ENCODE measurements at regions not wholly inside any gene's neighbourhood (a gene's known extent, or its start where the extent isn't known, plus 50 kb on each side); places are given as distances from the start of the nearest gene placed in this dataset.

DNA sequence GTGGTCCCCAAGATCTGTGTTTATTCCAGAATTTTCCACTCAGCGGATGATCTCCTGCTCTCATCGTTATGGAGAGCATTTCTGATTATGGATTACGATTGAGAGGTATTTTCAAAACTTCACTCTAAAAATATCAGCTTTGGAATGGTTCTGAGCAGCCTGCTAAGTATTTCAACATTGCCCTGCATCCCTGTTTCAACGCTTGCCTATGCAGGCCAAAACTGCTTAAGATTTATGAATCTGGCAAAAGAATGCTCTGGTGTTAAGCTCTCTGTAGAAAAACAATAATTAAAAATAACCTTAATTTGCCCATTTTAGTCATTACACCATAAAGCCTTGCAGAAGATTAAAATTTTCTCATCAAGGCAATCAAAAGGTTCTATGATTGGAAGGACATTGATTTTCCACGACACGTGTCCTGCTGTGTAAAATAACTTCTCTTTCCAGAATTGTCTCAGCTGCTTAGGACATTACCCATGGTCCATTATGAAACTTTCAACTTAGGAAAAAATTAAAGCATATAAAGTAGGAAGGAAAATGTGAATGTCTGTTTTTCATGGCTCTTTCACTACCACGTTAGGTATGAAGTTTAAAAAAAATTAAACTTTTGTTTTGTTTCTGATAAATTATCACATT is 229.9 kb downstream of the ACKR3 start:
- TF ChIP-seq EZH2 (IDR thresholded peaks at IDR 0.05; ENCODE audit: low read length, missing control alignments): no peak
- TF ChIP-seq, protein P1, sequence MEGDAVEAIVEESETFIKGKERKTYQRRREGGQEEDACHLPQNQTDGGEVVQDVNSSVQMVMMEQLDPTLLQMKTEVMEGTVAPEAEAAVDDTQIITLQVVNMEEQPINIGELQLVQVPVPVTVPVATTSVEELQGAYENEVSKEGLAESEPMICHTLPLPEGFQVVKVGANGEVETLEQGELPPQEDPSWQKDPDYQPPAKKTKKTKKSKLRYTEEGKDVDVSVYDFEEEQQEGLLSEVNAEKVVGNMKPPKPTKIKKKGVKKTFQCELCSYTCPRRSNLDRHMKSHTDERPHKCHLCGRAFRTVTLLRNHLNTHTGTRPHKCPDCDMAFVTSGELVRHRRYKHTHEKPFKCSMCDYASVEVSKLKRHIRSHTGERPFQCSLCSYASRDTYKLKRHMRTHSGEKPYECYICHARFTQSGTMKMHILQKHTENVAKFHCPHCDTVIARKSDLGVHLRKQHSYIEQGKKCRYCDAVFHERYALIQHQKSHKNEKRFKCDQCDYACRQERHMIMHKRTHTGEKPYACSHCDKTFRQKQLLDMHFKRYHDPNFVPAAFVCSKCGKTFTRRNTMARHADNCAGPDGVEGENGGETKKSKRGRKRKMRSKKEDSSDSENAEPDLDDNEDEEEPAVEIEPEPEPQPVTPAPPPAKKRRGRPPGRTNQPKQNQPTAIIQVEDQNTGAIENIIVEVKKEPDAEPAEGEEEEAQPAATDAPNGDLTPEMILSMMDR (conservative IDR thresholded peaks at IDR 0.05 in 1 of 2, IDR thresholded peaks at IDR 0.05 in 1 of 2; ENCODE audit: low read depth in 1 of 2, low read length in 2 of 2): no peak
- Histone ChIP-seq H3K4me2 (ENCODE audit: extremely low read depth, insufficient read depth, low read length) (no peak overlapping the region), H3K4me1 (ENCODE audit: control insufficient read depth, extremely low read depth, insufficient read depth, low read length) (no peaks in the 10 kb centered on the region), H3K9ac (ENCODE audit: insufficient read depth, low read length) (no peak overlapping the region), H3K36me3 (ENCODE audit: control insufficient read depth, insufficient read depth, low read length) (no peaks in the 10 kb centered on the region), H2AFZ (ENCODE audit: low read length) (no peak overlapping the region), H3K4me3 (replicated peaks in 1 of 4; ENCODE audit: control extremely low read depth in 1 of 4, insufficient read depth in 1 of 4, low read depth in 3 of 4, low read length in 4 of 4) (no peak overlapping the region), H3K27ac (ENCODE audit: insufficient read depth, low read length) (no peak overlapping the region), H3K79me2 (ENCODE audit: control insufficient read depth, insufficient read depth, low read length) (no peaks in the 10 kb centered on the region), H3K9me3 (ENCODE audit: control insufficient read depth, insufficient read depth, low read depth, low read length) (no peaks in the 10 kb centered on the region), H4K20me1 (ENCODE audit: control insufficient read depth, extremely low read depth, insufficient read depth, low read length) (no peaks in the 10 kb centered on the region), H3K27me3 (ENCODE audit: control insufficient read depth, insufficient read depth, low read length) (no peaks in the 10 kb centered on the region)
- no peak for DNase-seq (ENCODE audit: low read depth in 2 of 2)

DNA sequence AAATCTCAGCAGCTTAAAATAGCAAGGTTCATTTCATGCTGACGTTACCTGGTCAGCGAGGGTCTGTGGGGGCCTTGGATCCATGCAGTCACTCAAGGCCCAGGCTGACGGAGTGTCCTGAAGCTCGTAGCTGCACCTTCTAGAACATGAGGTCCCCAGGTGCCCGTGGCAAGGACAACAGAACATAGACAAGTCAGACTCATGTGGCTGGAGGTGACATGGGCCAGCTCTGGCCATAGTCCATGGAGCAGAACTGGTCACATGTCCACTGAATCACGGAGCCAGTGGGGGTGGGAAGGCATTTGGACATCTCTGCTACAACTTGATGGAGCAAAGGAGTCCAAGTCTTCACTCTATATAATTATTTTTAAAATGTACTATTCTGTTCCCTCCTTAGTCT is 233.2 kb downstream of the ACKR3 start:
- Histone ChIP-seq H4K20me1 (ENCODE audit: control insufficient read depth, extremely low read depth, insufficient read depth, low read length) (no peaks in the 10 kb centered on the region), H3K4me2 (ENCODE audit: extremely low read depth, insufficient read depth, low read length) (no peak overlapping the region), H3K27ac (ENCODE audit: insufficient read depth, low read length) (no peak overlapping the region), H3K36me3 (ENCODE audit: control insufficient read depth, insufficient read depth, low read length) (no peaks in the 10 kb centered on the region), H3K79me2 (ENCODE audit: control insufficient read depth, insufficient read depth, low read length) (no peaks in the 10 kb centered on the region), H3K4me1 (ENCODE audit: control insufficient read depth, extremely low read depth, insufficient read depth, low read length) (no peaks in the 10 kb centered on the region), H3K27me3 (ENCODE audit: control insufficient read depth, insufficient read depth, low read length) (no peaks in the 10 kb centered on the region), H3K9ac (ENCODE audit: insufficient read depth, low read length) (no peak overlapping the region), H3K9me3 (ENCODE audit: control insufficient read depth, insufficient read depth, low read depth, low read length) (no peaks in the 10 kb centered on the region), H2AFZ (ENCODE audit: low read length) (no peak overlapping the region), H3K4me3 (replicated peaks in 1 of 4; ENCODE audit: control extremely low read depth in 1 of 4, insufficient read depth in 1 of 4, low read depth in 3 of 4, low read length in 4 of 4) (no peak overlapping the region)
- no peak for DNase-seq (ENCODE audit: low read depth in 2 of 2)
- TF ChIP-seq EZH2 (IDR thresholded peaks at IDR 0.05; ENCODE audit: low read length, missing control alignments): no peak
- TF ChIP-seq, protein P1 (conservative IDR thresholded peaks at IDR 0.05 in 1 of 2, IDR thresholded peaks at IDR 0.05 in 1 of 2; ENCODE audit: low read depth in 1 of 2, low read length in 2 of 2): no peak

DNA sequence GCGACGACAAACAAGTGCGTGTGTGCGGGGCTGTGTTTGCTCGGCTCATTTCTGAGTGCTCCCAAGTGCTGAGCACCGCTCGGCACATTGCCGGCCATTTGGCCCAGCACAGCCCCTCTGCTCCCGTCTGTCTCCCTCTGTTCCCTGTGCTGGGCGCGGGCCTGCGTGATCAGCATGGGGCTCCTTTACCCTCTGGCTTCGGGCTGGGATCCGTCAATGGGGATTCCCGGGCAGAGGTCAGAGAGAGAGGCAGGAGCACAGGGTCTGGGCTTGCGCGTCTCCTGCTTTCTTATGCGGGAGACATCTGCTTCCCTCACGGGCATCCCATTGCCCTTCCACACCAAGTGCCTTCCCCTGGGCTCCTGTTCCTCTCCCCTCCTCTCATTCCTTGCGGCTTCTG is 234.0 kb downstream of the ACKR3 start:
- Histone ChIP-seq H3K4me2 (ENCODE audit: extremely low read depth, insufficient read depth, low read length) (no peak overlapping the region), H2AFZ (ENCODE audit: low read length) (no peak overlapping the region), H3K4me3 (replicated peaks in 1 of 4; ENCODE audit: control extremely low read depth in 1 of 4, insufficient read depth in 1 of 4, low read depth in 3 of 4, low read length in 4 of 4) (no peak overlapping the region), H3K27ac (ENCODE audit: insufficient read depth, low read length) (no peak overlapping the region), H3K4me1 (ENCODE audit: control insufficient read depth, extremely low read depth, insufficient read depth, low read length) (no peaks in the 10 kb centered on the region), H3K9ac (ENCODE audit: insufficient read depth, low read length) (no peak overlapping the region), H3K9me3 (ENCODE audit: control insufficient read depth, insufficient read depth, low read depth, low read length) (no peaks in the 10 kb centered on the region), H3K79me2 (ENCODE audit: control insufficient read depth, insufficient read depth, low read length) (no peaks in the 10 kb centered on the region), H3K27me3 (ENCODE audit: control insufficient read depth, insufficient read depth, low read length) (no peaks in the 10 kb centered on the region), H3K36me3 (ENCODE audit: control insufficient read depth, insufficient read depth, low read length) (no peaks in the 10 kb centered on the region), H4K20me1 (ENCODE audit: control insufficient read depth, extremely low read depth, insufficient read depth, low read length) (no peaks in the 10 kb centered on the region)
- DNase-seq (ENCODE audit: low read depth in 2 of 2): no peak
- no peak for TF ChIP-seq EZH2 (IDR thresholded peaks at IDR 0.05; ENCODE audit: low read length, missing control alignments)
- TF ChIP-seq, protein P1 (conservative IDR thresholded peaks at IDR 0.05 in 1 of 2, IDR thresholded peaks at IDR 0.05 in 1 of 2; ENCODE audit: low read depth in 1 of 2, low read length in 2 of 2): no peak

Data from fibroblast of lung (primary cell).